ENCODE measurements at regions not wholly inside any gene's neighbourhood (a gene's known extent, or its start where the extent isn't known, plus 50 kb on each side); places are given as distances from the start of the nearest gene placed in this dataset.

DNA sequence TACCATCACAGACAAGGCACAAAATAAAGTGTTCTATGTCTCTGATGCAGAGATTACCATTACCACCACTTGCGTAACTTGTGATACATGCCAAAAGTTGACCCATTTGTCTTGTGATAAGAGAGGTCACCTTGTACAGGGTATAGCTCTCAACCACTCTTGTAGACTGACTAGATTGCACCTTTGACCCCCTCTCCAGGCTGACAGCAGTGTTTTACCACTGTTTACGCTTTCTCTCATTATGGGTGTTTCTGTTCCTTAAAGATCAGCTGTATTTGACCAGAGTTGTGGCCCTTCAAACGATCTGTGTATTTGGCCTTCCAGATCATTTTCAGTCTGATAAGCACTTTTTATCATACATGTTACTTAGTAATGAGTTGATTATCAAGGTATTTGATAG lies 215.7 kb upstream of the HNMT start:
- Histone ChIP-seq H3K9me3 (ENCODE audit: control insufficient read depth, low read length) (peaks cover 13% of the 10 kb centered on the region), H2BK12ac (ENCODE audit: low read length in 2 of 2) (no peak overlapping the region), H3K36me3 (ENCODE audit: control insufficient read depth in 1 of 2, insufficient read depth in 2 of 2, low read depth in 1 of 2, low read length in 2 of 2) (no peaks in the 10 kb centered on the region), H2BK5ac (ENCODE audit: low read depth, low read length, poor library complexity, severe bottlenecking) (no peak overlapping the region), H3K9ac (ENCODE audit: low read length) (no peak overlapping the region), H3K79me1 (replicated peaks; ENCODE audit: low read length, poor library complexity, severe bottlenecking) (no peaks in the 10 kb centered on the region), H3K14ac (ENCODE audit: low read length in 2 of 2) (no peak overlapping the region), H3K27ac (ENCODE audit: low read length, poor library complexity, severe bottlenecking) (no peak overlapping the region), H3K4me1 (ENCODE audit: control insufficient read depth, insufficient read depth, low read depth, low read length) (no peaks in the 10 kb centered on the region), H3K18ac (ENCODE audit: low read depth in 1 of 2, low read length in 2 of 2) (no peak overlapping the region), H3K23ac (ENCODE audit: low read length in 2 of 2) (no peak overlapping the region), H3K4ac (ENCODE audit: low read depth in 1 of 2, low read length in 2 of 2) (no peak overlapping the region), H3K4me3 (ENCODE audit: insufficient read depth in 1 of 2, low read depth in 1 of 2, low read length in 2 of 2) (no peak overlapping the region), H2BK120ac (ENCODE audit: low read depth, low read length) (no peak overlapping the region), H2AK5ac (ENCODE audit: low read length, severe bottlenecking) (no peak overlapping the region), H3K27me3 (ENCODE audit: control insufficient read depth in 1 of 2, insufficient read depth in 1 of 2, low read length in 2 of 2) (no peaks in the 10 kb centered on the region), H3K4me2 (ENCODE audit: low read length, poor library complexity, severe bottlenecking) (no peak overlapping the region), H2BK15ac (ENCODE audit: low read depth, poor library complexity, severe bottlenecking) (no peak overlapping the region), H4K8ac (ENCODE audit: low read length) (no peak overlapping the region), H2AFZ (ENCODE audit: low read depth, low read length) (no peak overlapping the region), H4K91ac (ENCODE audit: low read length) (peak overlapping the region; percentile 39)
- WGBS: 79% methylated on average over 1 of the region's 3 CpGs
- DNase-seq: no peak

DNA sequence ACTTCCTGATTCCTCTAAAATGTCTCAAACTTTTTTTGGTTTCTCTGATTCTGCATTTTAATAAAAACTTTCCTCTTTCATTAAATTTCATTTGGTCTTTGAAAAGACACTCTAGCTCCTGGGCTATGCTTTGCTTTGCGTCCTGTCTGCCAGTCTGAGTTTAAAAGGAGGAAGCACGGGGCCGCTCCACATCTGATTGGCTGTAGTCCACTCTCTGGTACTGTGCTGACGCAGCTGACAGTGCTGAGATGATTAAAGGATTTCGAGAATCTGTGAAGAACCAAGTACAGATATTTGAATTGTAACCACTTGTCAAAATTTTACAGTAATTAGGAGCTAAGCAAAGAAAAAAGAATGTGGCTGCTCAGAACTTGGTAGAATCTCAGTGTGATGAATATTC lies 199.6 kb upstream of the HNMT start:
- Histone ChIP-seq H3K27ac (ENCODE audit: low read length, poor library complexity, severe bottlenecking) (no peak overlapping the region), H3K27me3 (ENCODE audit: control insufficient read depth in 1 of 2, insufficient read depth in 1 of 2, low read length in 2 of 2) (no peaks in the 10 kb centered on the region), H3K23ac (ENCODE audit: low read length in 2 of 2) (no peak overlapping the region), H3K9ac (ENCODE audit: low read length) (no peak overlapping the region), H3K14ac (ENCODE audit: low read length in 2 of 2) (no peak overlapping the region), H3K4me2 (ENCODE audit: low read length, poor library complexity, severe bottlenecking) (no peak overlapping the region), H3K18ac (ENCODE audit: low read depth in 1 of 2, low read length in 2 of 2) (no peak overlapping the region), H2AFZ (ENCODE audit: low read depth, low read length) (no peak overlapping the region), H3K4me1 (ENCODE audit: control insufficient read depth, insufficient read depth, low read depth, low read length) (no peaks in the 10 kb centered on the region), H3K79me1 (replicated peaks; ENCODE audit: low read length, poor library complexity, severe bottlenecking) (no peaks in the 10 kb centered on the region), H2BK15ac (ENCODE audit: low read depth, poor library complexity, severe bottlenecking) (no peak overlapping the region), H3K36me3 (ENCODE audit: control insufficient read depth in 1 of 2, insufficient read depth in 2 of 2, low read depth in 1 of 2, low read length in 2 of 2) (no peaks in the 10 kb centered on the region), H4K8ac (ENCODE audit: low read length) (no peak overlapping the region), H4K91ac (ENCODE audit: low read length) (no peak overlapping the region), H3K4me3 (ENCODE audit: insufficient read depth in 1 of 2, low read depth in 1 of 2, low read length in 2 of 2) (no peak overlapping the region), H3K4ac (ENCODE audit: low read depth in 1 of 2, low read length in 2 of 2) (no peak overlapping the region), H2BK120ac (ENCODE audit: low read depth, low read length) (no peak overlapping the region), H2BK5ac (ENCODE audit: low read depth, low read length, poor library complexity, severe bottlenecking) (no peak overlapping the region), H2AK5ac (ENCODE audit: low read length, severe bottlenecking) (no peak overlapping the region), H3K9me3 (ENCODE audit: control insufficient read depth, low read length) (peaks cover 11% of the 10 kb centered on the region), H2BK12ac (ENCODE audit: low read length in 2 of 2) (no peak overlapping the region)
- DNase-seq: no peak
- WGBS: 69% methylated on average over 4 of the region's 5 CpGs

DNA sequence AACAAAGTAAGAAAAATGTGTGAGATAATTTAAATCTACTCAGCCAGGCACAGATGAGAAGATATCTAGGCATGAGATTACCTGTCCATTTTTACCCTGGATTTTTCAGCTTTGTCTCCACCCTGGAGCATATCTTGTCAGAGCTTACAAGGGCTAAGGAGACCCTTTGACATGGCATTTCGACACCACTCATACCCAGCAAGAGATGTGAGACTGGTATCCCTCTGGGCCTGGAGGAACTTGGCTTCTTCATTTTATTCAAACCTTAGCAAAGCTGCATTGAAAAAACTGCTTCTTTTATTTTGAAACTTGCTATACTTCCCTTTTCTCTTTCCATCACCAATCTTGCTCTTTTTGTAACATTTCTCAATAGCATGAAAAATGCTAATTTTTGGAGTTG lies 194.9 kb upstream of the HNMT start:
- H2BK12ac ChIP-seq (ENCODE audit: low read length in 2 of 2): no peak overlapping the region
- H3K4me3 ChIP-seq (ENCODE audit: insufficient read depth in 1 of 2, low read depth in 1 of 2, low read length in 2 of 2): no peak overlapping the region
- H2AK5ac ChIP-seq (ENCODE audit: low read length, severe bottlenecking): no peak overlapping the region
- H4K8ac ChIP-seq (ENCODE audit: low read length): no peak overlapping the region
- H3K18ac ChIP-seq (ENCODE audit: low read depth in 1 of 2, low read length in 2 of 2): no peak overlapping the region
- H3K14ac ChIP-seq (ENCODE audit: low read length in 2 of 2): no peak overlapping the region
- no peak overlapping the region for H2BK120ac ChIP-seq (ENCODE audit: low read depth, low read length)
- 31% methylated on average over 1 of the region's 1 CpG for WGBS
- no peak overlapping the region for H2BK5ac ChIP-seq (ENCODE audit: low read depth, low read length, poor library complexity, severe bottlenecking)
- no peaks in the 10 kb centered on the region for H3K9me3 ChIP-seq (ENCODE audit: control insufficient read depth, low read length)
- H3K9ac ChIP-seq (ENCODE audit: low read length): no peak overlapping the region
- no peaks in the 10 kb centered on the region for H3K4me1 ChIP-seq (ENCODE audit: control insufficient read depth, insufficient read depth, low read depth, low read length)
- H4K91ac ChIP-seq (ENCODE audit: low read length): no peak overlapping the region
- no peak overlapping the region for H3K27ac ChIP-seq (ENCODE audit: low read length, poor library complexity, severe bottlenecking)
- no peak overlapping the region for H2AFZ ChIP-seq (ENCODE audit: low read depth, low read length)
- H3K4me2 ChIP-seq (ENCODE audit: low read length, poor library complexity, severe bottlenecking): no peak overlapping the region
- H3K4ac ChIP-seq (ENCODE audit: low read depth in 1 of 2, low read length in 2 of 2): no peak overlapping the region
- no peak for DNase-seq
- no peaks in the 10 kb centered on the region for H3K79me1 ChIP-seq (replicated peaks; ENCODE audit: low read length, poor library complexity, severe bottlenecking)
- no peak overlapping the region for H3K23ac ChIP-seq (ENCODE audit: low read length in 2 of 2)
- no peaks in the 10 kb centered on the region for H3K27me3 ChIP-seq (ENCODE audit: control insufficient read depth in 1 of 2, insufficient read depth in 1 of 2, low read length in 2 of 2)
- H2BK15ac ChIP-seq (ENCODE audit: low read depth, poor library complexity, severe bottlenecking): no peak overlapping the region
- H3K36me3 ChIP-seq (ENCODE audit: control insufficient read depth in 1 of 2, insufficient read depth in 2 of 2, low read depth in 1 of 2, low read length in 2 of 2): no peaks in the 10 kb centered on the region

DNA sequence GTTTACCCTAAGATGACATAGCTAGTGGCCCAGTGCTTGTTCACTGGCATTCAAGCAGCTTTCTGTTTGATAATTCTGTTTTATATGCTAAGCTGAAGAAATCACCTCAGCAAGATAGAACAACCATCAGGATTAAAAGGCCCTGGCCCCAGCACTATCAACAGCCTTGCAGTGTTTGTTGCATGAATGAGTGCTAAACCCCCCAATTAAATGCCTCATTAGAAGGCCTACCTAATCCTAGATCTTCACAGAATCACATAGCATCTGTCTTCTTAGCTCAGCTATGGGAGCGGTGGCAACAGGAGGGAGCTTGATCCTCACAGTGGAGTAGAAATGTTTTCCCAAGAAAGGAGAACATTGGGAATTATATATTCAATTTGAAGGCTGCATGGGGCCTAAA lies 194.1 kb upstream of the HNMT start:
- Histone ChIP-seq H3K4me2 (ENCODE audit: low read length, poor library complexity, severe bottlenecking) (no peak overlapping the region), H2BK120ac (ENCODE audit: low read depth, low read length) (no peak overlapping the region), H3K4me3 (ENCODE audit: insufficient read depth in 1 of 2, low read depth in 1 of 2, low read length in 2 of 2) (no peak overlapping the region), H3K36me3 (ENCODE audit: control insufficient read depth in 1 of 2, insufficient read depth in 2 of 2, low read depth in 1 of 2, low read length in 2 of 2) (no peaks in the 10 kb centered on the region), H2BK12ac (ENCODE audit: low read length in 2 of 2) (no peak overlapping the region), H2BK5ac (ENCODE audit: low read depth, low read length, poor library complexity, severe bottlenecking) (no peak overlapping the region), H3K18ac (ENCODE audit: low read depth in 1 of 2, low read length in 2 of 2) (no peak overlapping the region), H3K79me1 (replicated peaks; ENCODE audit: low read length, poor library complexity, severe bottlenecking) (no peaks in the 10 kb centered on the region), H3K9me3 (ENCODE audit: control insufficient read depth, low read length) (no peaks in the 10 kb centered on the region), H3K27me3 (ENCODE audit: control insufficient read depth in 1 of 2, insufficient read depth in 1 of 2, low read length in 2 of 2) (no peaks in the 10 kb centered on the region), H3K4ac (ENCODE audit: low read depth in 1 of 2, low read length in 2 of 2) (no peak overlapping the region), H4K91ac (ENCODE audit: low read length) (no peak overlapping the region), H4K8ac (ENCODE audit: low read length) (no peak overlapping the region), H3K23ac (ENCODE audit: low read length in 2 of 2) (no peak overlapping the region), H3K9ac (ENCODE audit: low read length) (no peak overlapping the region), H2BK15ac (ENCODE audit: low read depth, poor library complexity, severe bottlenecking) (no peak overlapping the region), H3K14ac (ENCODE audit: low read length in 2 of 2) (no peak overlapping the region), H2AFZ (ENCODE audit: low read depth, low read length) (no peak overlapping the region), H3K27ac (ENCODE audit: low read length, poor library complexity, severe bottlenecking) (no peak overlapping the region), H3K4me1 (ENCODE audit: control insufficient read depth, insufficient read depth, low read depth, low read length) (no peaks in the 10 kb centered on the region), H2AK5ac (ENCODE audit: low read length, severe bottlenecking) (no peak overlapping the region)
- no peak for DNase-seq
- WGBS: 92% methylated on average over 1 of the region's 1 CpG
